IMR-90 (cell line): ENCODE measurements at regions not wholly inside any gene's neighbourhood (a gene's known extent, or its start where the extent isn't known, plus 50 kb on each side); places are given as distances from the start of the nearest gene placed in this dataset.

Experiments used
- ATAC-seq: fragments of 200-7000 bp; cut with Tn5 transposase; 2 replicates; pipeline ENCODE4 v1.9.1; 2020; ENCODE audit warnings: low read depth, mild to moderate bottlenecking, moderate library complexity
- BruUV-seq: library from RNA; stranded (reverse); fragments of 400-500 nt; replicated peaks from 2 replicates; lab custom pipeline; 2021; lab: Mats Ljungman, UMichigan
- CTCF ChIA-PET: fragments of 300-600 bp; formaldehyde crosslinking; extraction: SDS; loops from one replicate; lab custom pipeline; 2021; ENCODE audit warnings: antibody characterized with exemption; lab: Yijun Ruan, JAX
- POLR2A ChIA-PET: fragments of 300-600 bp; sonication (Branson Sonifier 250); formaldehyde crosslinking; loops from one replicate; lab custom pipeline; 2022; ENCODE audit warnings: antibody characterized with exemption; ENCODE audit not compliant: unreplicated experiment; lab: Charles Lee
- DNase-seq: peaks from one replicate; pipeline ENCODE4 v3.0.0; 2013
- H2AFZ ChIP-seq: replicated peaks from 2 replicates; pipeline ENCODE3; 2013; ENCODE audit warnings: low read length, mild to moderate bottlenecking; ENCODE audit not compliant: poor library complexity
- H2AK5ac ChIP-seq: 2 replicates; pipeline ENCODE4 v1.6.1; 2013; ENCODE audit warnings: low read depth, low read length, inconsistent platforms
- H2AK9ac ChIP-seq: replicated peaks from 2 replicates; pipeline ENCODE3; 2013; ENCODE audit warnings: mild to moderate bottlenecking, low read depth, low read length, moderate library complexity; ENCODE audit not compliant: poor library complexity
- H2BK120ac ChIP-seq: 2 replicates; pipeline ENCODE4 v1.6.1; 2013; ENCODE audit warnings: low read depth, low read length, inconsistent platforms
- H2BK15ac ChIP-seq: 3 replicates; pipeline ENCODE4 v1.6.1; 2013; ENCODE audit warnings: low read depth, low read length, inconsistent platforms
- H2BK20ac ChIP-seq: 2 replicates; pipeline ENCODE4 v1.6.1; 2013; ENCODE audit warnings: low read depth, mild to moderate bottlenecking, inconsistent platforms, low read length, moderate library complexity
- H2BK5ac ChIP-seq: 2 replicates; pipeline ENCODE4 v1.6.1; 2013; ENCODE audit warnings: mild to moderate bottlenecking, low read depth, low read length, inconsistent platforms; ENCODE audit not compliant: poor library complexity, severe bottlenecking
- H3K14ac ChIP-seq: replicated peaks from 2 replicates; pipeline ENCODE4 v1.6.1; 2013; ENCODE audit warnings: low read depth, low read length, inconsistent platforms
- H3K18ac ChIP-seq: 2 replicates; pipeline ENCODE4 v1.6.1; 2013; ENCODE audit warnings: low read depth, low read length, control low read depth
- H3K23ac ChIP-seq: 2 replicates; pipeline ENCODE4 v1.6.1; 2013; ENCODE audit warnings: low read depth, low read length, inconsistent platforms
- H3K27ac ChIP-seq: 2 replicates; pipeline ENCODE4 v1.5.1; 2013; ENCODE audit warnings: mild to moderate bottlenecking, control low read depth, low read length; ENCODE audit not compliant: insufficient read depth
- H3K27me3 ChIP-seq: 2 replicates; pipeline ENCODE4 v1.6.1; 2013; ENCODE audit warnings: low read length; ENCODE audit not compliant: control insufficient read depth, insufficient read depth
- H3K36me3 ChIP-seq: 2 replicates; pipeline ENCODE4 v1.6.1; 2013; ENCODE audit warnings: low read length, mixed read lengths; ENCODE audit not compliant: control insufficient read depth, insufficient read depth
- H3K4ac ChIP-seq: 2 replicates; pipeline ENCODE4 v1.6.1; 2013; ENCODE audit warnings: low read depth, low read length, inconsistent platforms
- H3K4me1 ChIP-seq: 2 replicates; pipeline ENCODE4 v1.6.1; 2013; ENCODE audit warnings: low read length, mixed read lengths; ENCODE audit not compliant: control insufficient read depth, insufficient read depth
- H3K4me2 ChIP-seq: 2 replicates; pipeline ENCODE4 v1.6.1; 2013; ENCODE audit warnings: low read depth, mild to moderate bottlenecking, control low read depth, low read length, moderate library complexity
- H3K4me3 ChIP-seq: 2 replicates; pipeline ENCODE4 v1.5.1; 2013; ENCODE audit warnings: low read depth, mild to moderate bottlenecking, control low read depth, low read length, moderate library complexity; ENCODE audit not compliant: insufficient read depth
- H3K56ac ChIP-seq: 2 replicates; pipeline ENCODE4 v1.6.1; 2013; ENCODE audit warnings: low read length, inconsistent platforms; ENCODE audit not compliant: insufficient read depth; ENCODE audit errors: extremely low read depth
- H3K79me1 ChIP-seq, 2 experiments: 2 replicates each; pipeline ENCODE4 v1.6.1; 2013; ENCODE audit warnings: low read length in 2 of 2, inconsistent platforms in 1 of 2, low read depth in 1 of 2
- H3K9ac ChIP-seq: 2 replicates; pipeline ENCODE4 v1.6.1; 2013; ENCODE audit warnings: low read depth, low read length, control low read depth
- H3K9me1 ChIP-seq: 2 replicates; pipeline ENCODE4 v1.6.1; 2013; ENCODE audit warnings: low read length, inconsistent platforms; ENCODE audit not compliant: insufficient read depth
- H3K9me3 ChIP-seq: 2 replicates; pipeline ENCODE4 v1.6.1; 2013; ENCODE audit warnings: low read length; ENCODE audit not compliant: control insufficient read depth, insufficient read depth
- H4K20me1 ChIP-seq: 2 replicates; pipeline ENCODE4 v1.6.1; 2013; ENCODE audit warnings: low read length, inconsistent platforms; ENCODE audit not compliant: insufficient read depth
- H4K5ac ChIP-seq: 2 replicates; pipeline ENCODE4 v1.6.1; 2013; ENCODE audit warnings: mild to moderate bottlenecking, low read depth, low read length, control low read depth
- H4K8ac ChIP-seq, 2 experiments: 2 replicates each; pipeline ENCODE4 v1.6.1; 2013; ENCODE audit warnings: low read depth in 2 of 2, low read length in 2 of 2, control low read depth in 1 of 2, inconsistent platforms in 1 of 2
- H4K91ac ChIP-seq: 2 replicates; pipeline ENCODE4 v1.6.1; 2013; ENCODE audit warnings: low read depth, low read length, inconsistent platforms; ENCODE audit not compliant: insufficient read depth
- CEBPB ChIP-seq: IDR thresholded peaks from 2 replicates; pipeline ENCODE4 v1.6.1; 2012; ENCODE audit warnings: low read depth, low read length, improper control_type of control experiment
- MAFK ChIP-seq: IDR thresholded peaks from 2 replicates; pipeline ENCODE4 v1.6.1; 2012; ENCODE audit warnings: low read depth, low read length, improper control_type of control experiment
- MXI1 ChIP-seq: IDR thresholded peaks from 2 replicates; pipeline ENCODE4 v1.6.1; 2012; ENCODE audit warnings: low read depth, mild to moderate bottlenecking, low read length, moderate library complexity, borderline replicate concordance
- POLR2A ChIP-seq: IDR thresholded peaks from 2 replicates; pipeline ENCODE4 v1.6.1; 2012; ENCODE audit warnings: mild to moderate bottlenecking, low read depth, low read length
- WGBS, 2 experiments: methylation state at CpG; one replicate each; pipeline versions ENCODE4 v1.1.5 to v1.1.7; 2013; ENCODE audit warnings: missing lambda C conversion rate in 2 of 2; ENCODE audit not compliant: insufficient read length in 1 of 2; ENCODE audit errors: extremely low coverage in 2 of 2; 5-methylcytosine and 5-hydroxymethylcytosine counted together
- dilution Hi-C: fragments of 300-500 bp; cut with HindIII; formaldehyde crosslinking; loops from one replicate; pipeline ENCODE4 v1.14.3; 2018; ENCODE audit warnings: low sequenced_read_pairs; ENCODE audit not compliant: unreplicated experiment
- in situ Hi-C: fragments of 300-500 bp; cut with MboI; formaldehyde crosslinking; loops from 3 replicates; pipeline ENCODE4 v1.14.3; 2019; ENCODE audit warnings: low sequenced_read_pairs, inconsistent platforms, mixed read lengths
- intact Hi-C: fragments of 100-400 bp; cut with micrococcal nuclease; formaldehyde crosslinking; loops from 2 replicates; pipeline ENCODE4 v1.10.0; 2022
- TF ChIP-seq, protein P1 (sequence below): conservative IDR thresholded peaks from 2 replicates; pipeline ENCODE4 v1.5.1; 2012; ENCODE audit warnings: mild to moderate bottlenecking, low read depth, low read length, improper control_type of control experiment

DNA sequence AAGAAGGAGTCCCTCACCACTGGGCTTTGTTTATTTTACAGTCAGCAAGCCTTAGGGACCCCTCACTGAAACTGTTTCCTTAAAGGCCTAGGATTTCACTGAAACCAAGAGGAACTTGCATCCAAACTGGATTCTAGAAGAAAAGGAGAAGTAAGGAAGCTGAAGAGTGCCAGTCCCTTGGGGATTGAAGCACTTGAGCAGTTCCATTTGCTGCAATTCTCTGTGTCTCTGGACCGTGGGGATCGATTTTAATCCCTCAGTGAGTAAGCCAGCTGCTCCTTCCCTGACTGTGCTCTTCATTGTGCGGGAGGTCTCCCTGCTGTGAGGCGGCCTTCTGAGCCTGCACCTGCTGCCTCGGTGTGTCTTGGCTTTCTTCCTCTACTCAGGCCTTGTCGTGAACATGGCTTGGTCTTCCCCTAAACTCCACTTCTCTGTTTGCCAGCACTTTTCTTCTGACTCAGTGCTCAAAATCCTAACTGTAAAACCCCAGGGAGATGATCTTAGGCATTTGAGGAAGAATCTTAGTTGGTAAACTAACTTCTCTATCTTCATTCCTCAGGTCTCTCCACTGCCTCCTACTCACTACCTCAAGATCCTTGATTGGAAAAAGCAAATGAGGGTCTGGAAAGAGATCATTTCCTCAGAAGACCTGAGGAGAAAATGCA is 132.6 kb downstream of the SLC38A6 start:
- no peak overlapping the region for H3K9ac ChIP-seq
- H2BK120ac ChIP-seq = no peak overlapping the region; the same call in 1 of the 2 replicates
- no peak overlapping the region for H2AK5ac ChIP-seq
- H3K9me3 ChIP-seq = peaks cover 9% of the 10 kb centered on the region
- H3K79me1 ChIP-seq = no peaks in the 10 kb centered on the region
- intact Hi-C loops (no loop called here), in situ Hi-C loops (no loop called here), dilution Hi-C loops (no loop called here)
- H2BK5ac ChIP-seq = no peak overlapping the region
- H3K4me3 ChIP-seq = no peak overlapping the region
- no peak overlapping the region for H2AFZ ChIP-seq
- H4K5ac ChIP-seq = no peak overlapping the region; the same call in 1 of the 2 replicates
- WGBS, 2 experiments = 33% methylated on average over 2 of the region's 6 CpGs; no CpG with 5 or more reads in 1 of the 2 experiments
- no peaks in the 10 kb centered on the region for H3K27me3 ChIP-seq
- H3K4me2 ChIP-seq = no peak overlapping the region
- no peak overlapping the region for H2BK15ac ChIP-seq
- H3K14ac ChIP-seq = no peak overlapping the region
- DNase-seq = no peak
- no TSS peak for BruUV-seq
- no peak overlapping the region for H4K8ac ChIP-seq
- H4K20me1 ChIP-seq = no peaks in the 10 kb centered on the region
- H3K56ac ChIP-seq = no peak overlapping the region
- no peak overlapping the region for H3K18ac ChIP-seq
- H3K27ac ChIP-seq = no peak overlapping the region
- H3K4ac ChIP-seq = no peak overlapping the region
- no peak overlapping the region for H4K91ac ChIP-seq
- CTCF ChIA-PET = no interaction called here
- ATAC-seq = no peak
- POLR2A ChIA-PET = no interaction called here
- no peak overlapping the region for H2BK20ac ChIP-seq
- H2AK9ac ChIP-seq = no peak overlapping the region
- no peak for TF ChIP-seq POLR2A
- TF ChIP-seq CEBPB = no peak
- TF ChIP-seq, protein P1, sequence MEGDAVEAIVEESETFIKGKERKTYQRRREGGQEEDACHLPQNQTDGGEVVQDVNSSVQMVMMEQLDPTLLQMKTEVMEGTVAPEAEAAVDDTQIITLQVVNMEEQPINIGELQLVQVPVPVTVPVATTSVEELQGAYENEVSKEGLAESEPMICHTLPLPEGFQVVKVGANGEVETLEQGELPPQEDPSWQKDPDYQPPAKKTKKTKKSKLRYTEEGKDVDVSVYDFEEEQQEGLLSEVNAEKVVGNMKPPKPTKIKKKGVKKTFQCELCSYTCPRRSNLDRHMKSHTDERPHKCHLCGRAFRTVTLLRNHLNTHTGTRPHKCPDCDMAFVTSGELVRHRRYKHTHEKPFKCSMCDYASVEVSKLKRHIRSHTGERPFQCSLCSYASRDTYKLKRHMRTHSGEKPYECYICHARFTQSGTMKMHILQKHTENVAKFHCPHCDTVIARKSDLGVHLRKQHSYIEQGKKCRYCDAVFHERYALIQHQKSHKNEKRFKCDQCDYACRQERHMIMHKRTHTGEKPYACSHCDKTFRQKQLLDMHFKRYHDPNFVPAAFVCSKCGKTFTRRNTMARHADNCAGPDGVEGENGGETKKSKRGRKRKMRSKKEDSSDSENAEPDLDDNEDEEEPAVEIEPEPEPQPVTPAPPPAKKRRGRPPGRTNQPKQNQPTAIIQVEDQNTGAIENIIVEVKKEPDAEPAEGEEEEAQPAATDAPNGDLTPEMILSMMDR = no peak
- TF ChIP-seq MXI1 = no peak
- TF ChIP-seq MAFK = no peak
- H3K23ac ChIP-seq = no peak overlapping the region
- peaks cover 1% of the 10 kb centered on the region; the same call in 1 of the 2 replicates for H3K36me3 ChIP-seq
- H3K9me1 ChIP-seq = peaks cover 19% of the 10 kb centered on the region
- H3K4me1 ChIP-seq = peaks cover 6% of the 10 kb centered on the region
